Left kidney (tissue), 1 donor: ENCODE measurements at regions not wholly inside any gene's neighbourhood (a gene's known extent, or its start where the extent isn't known, plus 50 kb on each side); places are given as distances from the start of the nearest gene placed in this dataset.

Experiments used
- DNase-seq: peaks from one replicate; pipeline ENCODE4 v3.0.0-alpha.2; 2013

DNA sequence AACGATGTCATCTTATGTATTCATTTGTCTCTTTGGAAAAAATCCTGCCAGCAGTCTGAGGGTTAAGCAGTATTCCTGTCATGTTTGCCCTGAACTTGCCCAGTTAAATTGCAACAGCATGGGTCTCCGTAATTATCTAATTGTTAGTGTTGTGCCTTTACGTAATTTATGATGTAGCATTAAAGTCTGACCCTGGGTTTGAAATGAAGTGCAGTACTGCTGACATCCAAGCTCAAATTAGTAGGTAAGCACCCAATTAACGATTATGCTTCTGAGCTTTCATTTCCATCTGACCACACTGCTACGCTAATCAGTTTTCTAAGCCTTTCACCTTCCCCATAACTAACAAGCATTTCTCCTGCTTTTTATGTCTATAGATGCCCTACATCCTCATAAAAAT, 241.8 kb downstream of the ARRDC4 start:
- no peak for DNase-seq

DNA sequence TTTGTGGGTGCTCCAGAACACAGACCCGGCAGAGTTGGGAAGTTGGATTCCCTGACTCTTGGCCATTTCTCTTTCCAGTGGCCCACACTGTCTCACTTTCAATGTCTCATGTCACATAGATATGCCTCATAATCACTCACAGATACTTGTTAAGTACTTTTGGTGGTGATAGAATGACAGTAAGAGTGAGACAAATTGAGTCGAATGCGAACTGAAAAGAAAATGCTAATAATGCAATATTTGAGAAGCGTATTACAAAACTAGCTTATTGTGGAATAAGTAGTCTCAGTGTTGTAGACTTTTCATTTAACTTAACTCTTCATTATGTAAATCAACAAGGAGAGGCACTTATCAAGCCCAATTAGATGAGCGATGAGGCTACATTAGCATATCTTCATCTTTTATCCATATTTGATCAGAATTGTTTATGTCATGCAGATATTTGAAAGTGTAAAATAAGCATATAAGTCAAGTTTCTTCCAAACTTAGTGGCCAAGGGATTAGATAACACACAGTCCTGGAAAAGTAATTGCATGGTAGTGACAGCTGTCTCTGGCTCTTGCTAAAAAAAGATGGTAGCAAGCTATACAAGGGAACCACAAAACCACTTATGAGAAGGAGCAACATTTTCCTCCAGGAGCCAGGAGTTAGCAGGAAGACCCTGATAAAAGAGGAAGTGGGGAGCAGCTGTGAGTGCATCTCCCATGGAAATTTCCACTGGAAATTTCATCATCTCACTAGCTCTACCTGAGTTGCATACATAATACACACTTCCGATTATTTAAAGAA, 243.6 kb downstream of the ARRDC4 start:
- no peak for DNase-seq

DNA sequence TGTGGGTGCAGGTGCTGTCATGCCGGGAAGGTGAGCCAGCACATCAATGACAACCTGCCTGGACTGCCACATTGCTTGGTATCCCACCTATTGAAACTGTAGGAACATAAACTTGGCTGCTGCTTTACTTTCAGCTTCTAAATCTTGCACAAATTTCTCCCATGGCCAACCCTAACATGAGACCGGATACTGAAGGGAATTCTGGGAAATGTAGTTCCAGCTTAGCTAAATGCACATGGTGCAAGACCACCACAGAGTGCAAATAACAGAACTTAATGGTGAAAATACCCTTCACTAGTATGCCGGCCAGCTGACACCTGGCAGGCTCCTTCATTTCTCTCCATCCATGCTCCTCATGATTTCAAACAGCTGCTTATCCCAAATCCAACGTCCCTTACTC, 247.4 kb downstream of the ARRDC4 start:
- DNase-seq, result no peak

DNA sequence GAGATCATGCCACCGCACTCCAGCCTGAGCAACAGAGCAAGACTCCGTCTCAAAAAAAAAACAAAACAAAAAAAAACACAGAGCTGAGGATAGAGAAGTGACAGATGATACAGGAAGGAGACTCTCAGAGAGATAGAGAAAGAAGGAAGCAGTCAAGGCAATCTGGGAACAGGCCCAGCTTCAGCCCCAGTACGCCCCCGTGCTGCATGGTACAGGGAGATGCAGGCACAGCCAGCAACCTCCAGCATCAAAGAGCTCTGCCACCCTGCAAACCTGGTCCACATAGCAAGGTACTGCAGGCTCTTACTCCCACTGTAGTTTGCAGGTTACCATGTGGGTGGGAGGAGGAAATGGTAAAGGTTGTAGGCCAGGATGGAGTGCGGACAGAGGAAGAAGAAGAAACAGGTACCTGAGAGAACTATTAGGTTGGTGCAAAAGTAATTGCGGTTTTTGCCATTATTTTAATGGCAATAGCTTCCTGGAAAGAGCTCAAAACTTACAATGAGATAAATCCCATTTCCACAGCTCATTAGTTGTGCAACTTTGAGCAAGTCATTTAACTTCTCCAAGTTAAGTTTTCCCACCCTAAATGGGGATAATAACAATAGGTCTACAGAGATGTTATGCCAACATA, 253.0 kb downstream of the ARRDC4 start:
- DNase-seq, result no peak

DNA sequence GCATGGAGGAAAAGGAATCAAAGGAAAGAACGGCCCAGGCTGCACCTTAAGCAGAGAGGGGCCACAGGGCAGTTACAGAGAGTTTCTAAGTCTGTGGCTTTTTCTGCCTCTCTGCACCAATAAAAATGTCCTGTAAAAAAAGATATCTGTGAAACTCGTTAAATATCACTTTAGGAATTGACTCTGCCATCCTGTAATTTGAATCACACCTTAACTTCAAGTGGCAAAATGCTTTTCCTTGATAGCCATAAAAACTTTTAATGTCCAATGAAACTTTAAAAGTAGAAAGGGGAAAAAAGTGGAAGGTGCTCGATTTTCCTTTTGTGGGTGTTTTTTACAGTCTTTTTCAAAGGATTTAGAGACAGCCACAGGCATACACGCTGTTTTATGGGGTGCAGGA, 255.7 kb downstream of the ARRDC4 start:
- DNase-seq, result no peak

DNA sequence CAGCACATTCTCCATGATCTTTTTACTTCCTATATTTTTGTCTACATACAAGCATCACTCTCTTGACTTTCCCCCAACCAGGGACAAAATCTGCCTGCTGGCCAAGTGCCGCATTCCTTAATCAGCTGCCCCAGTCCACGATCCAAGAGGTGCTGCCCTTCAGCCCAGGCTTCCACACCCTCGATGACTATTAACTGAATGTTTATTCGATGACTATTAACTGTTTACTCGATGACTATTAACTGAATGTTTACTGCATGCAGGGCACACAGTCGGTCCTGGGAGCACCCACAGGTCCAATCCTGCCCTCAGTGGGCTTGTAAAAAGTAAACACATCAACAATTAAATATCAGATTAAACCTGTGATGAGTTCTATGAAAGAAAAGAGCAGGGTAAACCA, 256.9 kb downstream of the ARRDC4 start:
- DNase-seq, result no peak

DNA sequence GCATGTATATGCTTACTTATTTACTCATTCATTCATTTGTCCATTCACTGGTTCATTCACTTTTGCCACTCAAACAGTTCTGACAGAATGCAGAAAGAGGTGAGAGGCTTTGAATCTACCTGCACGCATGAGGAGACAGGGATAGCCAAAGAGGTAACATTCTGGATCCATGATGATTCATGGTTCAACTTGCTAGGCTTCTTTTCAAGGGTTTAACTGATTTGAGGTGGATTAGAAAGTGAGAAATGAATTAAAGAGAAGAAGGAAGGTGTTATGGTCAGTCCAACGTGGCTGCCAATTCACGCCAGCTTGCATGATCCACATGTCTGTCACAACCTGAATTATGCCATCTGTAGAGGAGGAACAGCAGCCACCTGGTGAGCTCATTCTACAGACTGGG, 260.6 kb downstream of the ARRDC4 start:
- no peak for DNase-seq

DNA sequence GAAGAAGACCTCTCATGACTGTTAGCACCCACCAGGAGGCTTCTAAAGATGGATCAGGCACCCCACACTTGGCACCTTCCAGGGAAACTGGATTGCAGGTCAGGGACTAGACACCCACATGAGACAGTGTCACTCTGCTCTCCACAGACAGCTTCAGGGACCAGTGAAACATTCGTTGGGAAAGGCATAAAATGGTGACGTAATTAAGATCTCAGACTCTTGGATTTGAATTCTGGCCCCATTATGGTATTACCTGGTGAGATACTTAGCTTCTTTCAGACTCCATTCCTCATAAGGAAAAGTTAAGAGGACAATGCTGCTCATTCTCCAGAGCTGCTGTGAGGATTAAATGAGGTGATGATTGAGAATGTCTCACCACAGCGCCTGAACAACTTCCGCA, 261.1 kb downstream of the ARRDC4 start:
- no peak for DNase-seq

DNA sequence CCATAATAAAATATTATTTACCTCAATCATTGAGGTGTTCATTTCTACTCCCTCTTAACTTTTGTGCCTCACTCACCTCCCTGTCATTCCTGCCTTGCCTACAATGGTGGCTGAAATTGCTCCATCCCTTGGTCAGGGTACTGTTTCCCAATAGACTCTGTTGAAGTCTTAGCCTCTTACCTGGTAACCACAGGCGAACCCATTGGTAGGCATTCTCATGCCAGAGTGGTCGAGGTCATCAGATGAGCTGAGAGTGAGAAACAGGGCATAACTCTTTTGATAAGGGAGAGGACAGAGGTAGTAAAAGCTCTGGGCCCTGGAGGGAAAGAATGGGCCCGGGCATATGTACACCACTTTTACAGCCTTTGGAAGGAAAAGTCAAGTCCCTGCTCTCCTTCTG, 265.6 kb downstream of the ARRDC4 start:
- DNase-seq, result no peak

DNA sequence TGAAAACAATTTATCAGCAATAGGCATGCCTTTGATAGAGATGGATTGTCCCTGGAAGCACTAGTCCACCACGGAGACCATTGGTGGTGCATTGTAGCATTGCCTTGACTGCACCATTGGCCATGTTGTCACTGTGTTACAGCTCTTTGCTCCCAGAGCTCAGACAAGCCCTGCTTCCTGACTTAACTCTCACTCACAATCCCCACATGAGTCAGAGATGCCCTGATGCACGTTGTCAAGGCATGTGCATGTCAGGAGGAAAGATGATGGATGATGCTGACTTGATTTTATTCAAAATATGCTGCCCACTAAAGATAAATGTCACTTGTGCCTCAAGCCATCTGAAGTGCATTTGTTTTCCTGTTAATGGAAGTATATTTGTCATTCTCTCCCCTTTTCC, 266.1 kb downstream of the ARRDC4 start:
- no peak for DNase-seq

DNA sequence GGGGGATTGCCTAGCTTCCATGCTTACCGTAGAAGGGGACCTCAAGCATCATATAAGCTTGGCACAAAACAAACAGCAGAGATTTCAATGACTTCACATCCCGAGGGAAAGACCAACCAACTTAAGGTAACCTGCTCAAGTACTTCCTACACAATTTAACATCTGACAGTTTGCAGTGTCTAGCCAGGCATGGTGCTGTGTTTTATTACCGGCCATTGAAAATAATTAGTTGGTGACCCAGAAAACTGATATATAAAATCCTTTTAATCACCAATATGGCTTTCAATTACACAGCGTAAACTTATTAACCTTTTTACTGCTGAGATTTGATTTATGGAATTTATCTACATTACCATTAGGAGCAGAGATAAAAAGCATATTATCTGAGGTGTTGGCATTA, 268.3 kb downstream of the ARRDC4 start:
- no peak for DNase-seq

DNA sequence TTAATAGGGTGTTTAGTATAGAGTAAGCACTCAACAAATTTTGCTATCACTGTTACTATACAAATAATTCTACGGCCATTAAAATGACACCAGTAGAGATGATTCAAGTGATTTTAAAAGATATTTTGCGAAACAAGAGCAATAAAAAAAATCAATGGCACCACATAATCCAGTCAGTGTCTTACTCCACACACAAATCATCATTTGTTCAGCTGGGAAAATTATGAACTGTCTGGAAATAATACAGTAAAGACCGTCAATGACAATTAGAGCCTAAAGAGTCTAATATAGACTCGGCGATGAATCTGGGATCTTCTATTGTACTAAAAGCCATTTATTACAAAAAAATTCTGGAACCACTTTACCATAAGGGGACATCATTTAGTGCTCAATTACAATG, 270.5 kb downstream of the ARRDC4 start:
- DNase-seq, result no peak

DNA sequence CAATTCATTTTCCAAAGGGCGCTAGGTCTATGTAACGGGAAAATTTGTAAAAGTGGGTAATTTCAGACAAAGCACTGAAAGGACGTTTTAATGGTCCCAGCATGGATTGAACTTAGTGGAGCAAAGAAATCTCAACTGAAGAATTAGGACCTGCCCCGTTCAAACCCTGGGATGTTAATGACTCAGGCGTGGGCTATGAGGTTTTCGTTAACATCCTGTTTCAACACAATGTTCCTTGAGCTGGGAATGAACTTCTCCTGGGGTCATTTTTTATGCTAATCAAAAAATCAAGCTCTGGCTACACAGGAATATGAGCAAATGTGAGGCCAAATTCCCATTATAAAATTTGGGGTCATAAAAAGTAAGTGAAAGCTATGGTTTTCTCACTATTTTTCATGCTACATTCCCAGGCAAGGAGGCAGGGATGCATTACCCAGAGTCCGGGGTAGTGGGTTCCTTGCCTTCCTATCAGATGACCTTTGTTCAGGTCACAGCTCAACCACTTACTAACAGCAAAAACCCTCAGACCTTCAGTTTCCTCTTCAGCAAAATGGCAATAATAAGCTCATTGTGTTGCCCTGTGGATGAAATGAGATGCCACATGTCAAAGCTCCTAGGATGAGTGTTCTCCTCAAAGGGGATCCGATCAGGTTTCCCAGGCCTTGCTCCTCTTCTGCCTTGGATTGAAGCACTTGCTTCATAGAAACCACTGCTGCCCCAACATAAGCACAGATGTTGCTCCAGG, 271.4 kb downstream of the ARRDC4 start:
- DNase-seq, result no peak

DNA sequence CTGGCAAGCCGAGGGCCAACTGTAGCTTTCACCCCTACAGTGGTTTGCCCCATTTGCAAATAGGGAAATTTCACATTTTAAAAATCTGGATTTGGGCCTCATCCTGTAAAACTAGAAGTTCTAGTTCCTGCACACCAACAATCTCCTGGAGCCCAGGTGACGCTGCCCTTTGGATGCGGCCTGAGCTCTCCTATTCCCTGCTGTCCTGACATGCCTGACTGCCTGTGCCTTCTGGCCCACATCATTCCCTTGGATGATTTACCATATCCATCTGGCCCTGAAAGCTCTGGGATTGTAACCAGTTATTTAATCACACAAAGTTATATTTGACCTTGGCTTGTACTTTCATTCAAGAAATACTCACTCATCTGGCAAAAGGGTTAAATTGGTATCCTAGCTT, 272.3 kb downstream of the ARRDC4 start:
- no peak for DNase-seq

DNA sequence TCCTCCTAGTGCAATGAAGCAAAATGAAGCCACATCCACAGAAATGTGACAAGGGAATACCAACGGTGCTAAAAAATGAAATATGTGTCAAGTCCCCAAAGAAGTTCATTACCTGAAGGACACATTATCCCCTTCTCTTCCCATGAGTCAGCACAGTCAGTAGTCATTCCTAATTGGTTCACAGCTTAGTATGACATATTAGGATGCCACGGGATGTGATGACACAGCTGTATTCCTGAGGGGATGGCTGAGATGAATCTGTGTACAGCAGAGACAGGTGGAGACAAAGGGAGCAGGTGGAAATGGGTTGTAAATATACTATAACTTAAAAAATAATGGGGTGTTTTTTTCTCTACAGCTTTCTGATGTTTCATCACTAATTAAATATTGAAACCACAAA, 273.4 kb downstream of the ARRDC4 start:
- DNase-seq, result no peak

DNA sequence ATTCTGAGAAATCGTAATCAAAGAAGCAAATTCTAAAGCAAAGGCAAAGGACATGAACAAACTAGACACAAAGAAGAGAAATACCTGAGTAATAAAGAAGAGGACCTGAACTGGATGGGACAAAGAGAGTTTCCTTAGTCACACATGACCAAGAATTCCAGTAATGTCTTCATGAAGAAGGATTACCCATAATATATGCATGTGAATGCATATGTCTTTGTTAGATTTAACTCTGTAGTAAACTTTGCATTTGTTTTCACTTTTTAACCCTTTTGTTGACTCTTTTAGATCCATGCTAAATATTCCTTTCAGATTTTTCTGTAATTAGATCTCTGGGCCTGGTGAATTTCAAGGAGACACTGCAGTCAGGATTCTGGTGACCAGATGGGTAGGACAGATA, 279.8 kb downstream of the ARRDC4 start:
- no peak for DNase-seq

DNA sequence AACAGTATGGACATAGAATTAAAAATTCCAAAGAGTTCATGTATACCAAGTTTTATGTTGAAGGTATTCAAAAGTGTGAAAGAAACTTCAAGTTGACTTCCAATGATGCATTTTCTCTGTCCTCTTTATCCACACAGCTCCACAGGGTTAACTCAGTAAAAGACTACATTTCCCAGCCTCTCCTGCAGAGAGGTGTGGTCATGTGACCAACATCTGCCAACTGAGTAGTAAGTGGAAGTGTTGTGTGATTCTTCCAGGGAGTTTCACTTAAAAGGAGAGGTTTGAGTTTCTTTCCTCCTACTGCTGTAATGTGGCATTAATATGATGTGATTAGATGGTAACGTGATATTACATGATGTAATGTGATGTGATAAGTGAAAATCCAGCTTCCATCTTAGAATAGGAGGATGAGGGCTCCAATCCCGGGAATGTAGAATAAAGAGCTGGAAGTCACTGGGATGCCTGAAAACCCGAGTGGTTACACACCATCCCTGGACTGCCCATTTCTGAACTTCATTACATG, 280.6 kb downstream of the ARRDC4 start:
- DNase-seq, result no peak

DNA sequence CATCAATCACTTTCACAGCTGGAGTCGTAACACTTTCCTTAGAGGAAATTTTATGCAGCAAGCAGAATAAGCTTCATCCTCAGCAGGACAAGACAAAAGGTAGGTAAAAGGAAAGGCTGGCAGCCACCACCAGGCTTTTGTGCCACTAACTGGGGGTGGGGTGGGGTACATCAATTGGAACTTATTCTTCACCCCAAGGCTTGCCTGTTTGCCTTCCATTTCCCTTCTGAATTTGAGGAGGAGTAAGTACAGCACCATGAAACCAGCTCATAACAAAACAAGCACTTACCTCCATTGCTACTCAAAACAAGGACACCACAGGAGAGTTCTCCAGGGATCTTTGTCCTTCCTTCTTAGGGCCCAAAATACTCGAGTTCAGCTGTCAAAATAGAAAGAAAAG, 296.8 kb downstream of the ARRDC4 start:
- DNase-seq, result no peak

DNA sequence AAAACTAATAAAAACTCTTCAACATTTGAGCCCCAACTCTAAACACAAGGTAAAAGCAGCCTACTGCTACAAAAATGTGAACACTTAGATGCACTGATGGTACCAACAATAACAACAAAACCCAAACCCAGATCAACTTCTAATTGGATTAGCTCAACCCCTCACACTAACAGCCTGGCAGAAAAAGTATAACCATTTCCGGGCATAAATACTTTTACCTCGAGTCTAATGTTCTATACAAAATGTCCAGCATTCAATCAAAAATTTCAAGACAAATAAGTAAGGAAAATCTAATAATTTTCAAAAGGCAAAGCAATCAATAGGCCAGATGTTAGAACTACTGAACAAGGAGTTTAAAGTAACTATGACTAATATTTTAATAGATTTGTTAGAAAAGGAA, 303.3 kb downstream of the ARRDC4 start:
- no peak for DNase-seq

DNA sequence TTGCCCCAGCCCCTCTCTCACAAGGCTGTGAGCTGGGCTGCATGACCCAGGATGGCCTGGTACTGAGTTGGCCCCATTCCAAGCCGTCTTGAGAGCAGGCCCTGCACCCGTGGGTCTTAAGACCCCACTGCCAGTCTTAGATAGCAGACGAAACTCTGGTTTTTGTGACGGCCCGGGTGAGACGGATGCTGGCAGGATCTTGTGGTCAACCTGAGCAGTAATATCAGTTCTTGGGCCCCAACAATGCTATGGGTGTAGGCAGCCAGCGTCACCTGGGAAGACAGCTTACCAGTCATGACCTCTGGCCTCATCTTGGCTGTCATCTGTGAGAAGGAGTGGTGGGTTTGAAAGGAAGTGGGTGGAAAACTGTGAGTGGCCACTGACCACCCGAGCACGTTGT, 305.8 kb downstream of the ARRDC4 start:
- DNase-seq, result no peak

DNA sequence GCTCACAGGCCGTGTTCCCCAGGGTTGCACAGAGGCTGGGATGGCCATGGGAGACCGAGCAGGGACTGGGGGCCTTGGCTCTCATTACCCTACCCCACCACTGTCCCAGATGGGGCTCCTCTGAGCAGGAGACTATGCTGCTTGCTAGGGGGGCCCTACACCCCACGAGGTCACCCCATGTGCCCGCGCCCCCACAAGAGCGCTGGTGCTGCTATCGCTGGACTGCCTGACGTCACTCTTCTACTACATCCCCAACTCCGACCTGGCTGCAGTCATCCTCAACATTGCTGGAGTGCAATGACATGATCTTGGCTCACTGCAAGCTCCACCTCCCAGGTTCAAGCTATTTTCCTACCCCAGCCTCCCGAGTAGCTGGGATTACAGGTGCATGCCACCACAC, 307.7 kb downstream of the ARRDC4 start:
- no peak for DNase-seq

DNA sequence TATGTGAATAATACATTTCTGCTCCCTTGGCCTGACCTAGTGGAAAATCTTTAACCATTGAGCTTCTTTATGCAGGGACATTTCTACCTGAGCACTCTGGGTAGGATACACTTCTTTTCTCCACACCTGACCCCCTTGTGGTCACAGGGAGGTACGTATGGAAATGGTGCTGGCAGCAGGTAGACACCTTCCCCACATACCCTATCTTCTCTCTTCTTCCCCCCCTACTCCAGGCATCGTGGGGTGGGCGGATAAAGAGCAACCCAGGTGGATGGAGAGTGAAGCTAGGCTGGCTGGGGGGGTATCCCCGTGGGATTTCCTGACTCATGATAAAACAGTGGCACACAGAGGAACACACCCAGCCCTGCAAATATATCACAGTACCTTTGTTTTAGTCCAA, 312.1 kb downstream of the ARRDC4 start:
- no peak for DNase-seq

DNA sequence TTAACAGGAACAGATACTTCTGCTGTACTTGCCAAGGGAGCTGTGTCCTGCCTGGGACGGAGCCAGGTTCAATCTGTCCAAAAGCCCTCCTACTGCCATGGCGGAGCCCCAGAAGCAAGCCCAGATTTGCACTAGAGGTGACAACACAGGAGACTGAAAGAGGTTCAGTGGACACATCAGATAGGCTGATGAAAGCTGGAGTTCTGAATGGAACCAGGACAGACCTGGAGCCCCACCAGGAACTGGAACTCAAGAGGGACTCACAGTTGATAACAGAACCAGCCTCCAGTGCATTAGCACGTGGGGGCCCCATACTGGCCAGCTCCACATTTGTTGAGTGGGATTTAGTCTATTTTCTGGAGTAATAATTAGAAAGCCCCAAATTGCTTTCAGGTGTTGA, 315.5 kb downstream of the ARRDC4 start:
- DNase-seq, result no peak
